IMR-90 (cell line): ENCODE measurements at regions not wholly inside any gene's neighbourhood (a gene's known extent, or its start where the extent isn't known, plus 50 kb on each side); places are given as distances from the start of the nearest gene placed in this dataset.

ENCODE experiments used
- ATAC-seq: fragments of 200-7000 bp; cut with Tn5 transposase; 2 replicates; pipeline ENCODE4 v1.9.1; 2020; ENCODE audit warnings: low read depth, mild to moderate bottlenecking, moderate library complexity
- BruUV-seq: library from RNA; stranded (reverse); fragments of 400-500 nt; replicated peaks from 2 replicates; lab custom pipeline; 2021; lab: Mats Ljungman, UMichigan
- CTCF ChIA-PET: fragments of 300-600 bp; formaldehyde crosslinking; extraction: SDS; loops from one replicate; lab custom pipeline; 2021; ENCODE audit warnings: antibody characterized with exemption; lab: Yijun Ruan, JAX
- POLR2A ChIA-PET: fragments of 300-600 bp; sonication (Branson Sonifier 250); formaldehyde crosslinking; loops from one replicate; lab custom pipeline; 2022; ENCODE audit warnings: antibody characterized with exemption; ENCODE audit not compliant: unreplicated experiment; lab: Charles Lee
- DNase-seq: peaks from one replicate; pipeline ENCODE4 v3.0.0; 2013
- H2AFZ ChIP-seq: replicated peaks from 2 replicates; pipeline ENCODE3; 2013; ENCODE audit warnings: low read length, mild to moderate bottlenecking; ENCODE audit not compliant: poor library complexity
- H2AK5ac ChIP-seq: 2 replicates; pipeline ENCODE4 v1.6.1; 2013; ENCODE audit warnings: low read depth, low read length, inconsistent platforms
- H2AK9ac ChIP-seq: replicated peaks from 2 replicates; pipeline ENCODE3; 2013; ENCODE audit warnings: mild to moderate bottlenecking, low read depth, low read length, moderate library complexity; ENCODE audit not compliant: poor library complexity
- H2BK120ac ChIP-seq: 2 replicates; pipeline ENCODE4 v1.6.1; 2013; ENCODE audit warnings: low read depth, low read length, inconsistent platforms
- H2BK15ac ChIP-seq: 3 replicates; pipeline ENCODE4 v1.6.1; 2013; ENCODE audit warnings: low read depth, low read length, inconsistent platforms
- H2BK20ac ChIP-seq: 2 replicates; pipeline ENCODE4 v1.6.1; 2013; ENCODE audit warnings: low read depth, mild to moderate bottlenecking, inconsistent platforms, low read length, moderate library complexity
- H2BK5ac ChIP-seq: 2 replicates; pipeline ENCODE4 v1.6.1; 2013; ENCODE audit warnings: mild to moderate bottlenecking, low read depth, low read length, inconsistent platforms; ENCODE audit not compliant: poor library complexity, severe bottlenecking
- H3K14ac ChIP-seq: replicated peaks from 2 replicates; pipeline ENCODE4 v1.6.1; 2013; ENCODE audit warnings: low read depth, low read length, inconsistent platforms
- H3K18ac ChIP-seq: 2 replicates; pipeline ENCODE4 v1.6.1; 2013; ENCODE audit warnings: low read depth, low read length, control low read depth
- H3K23ac ChIP-seq: 2 replicates; pipeline ENCODE4 v1.6.1; 2013; ENCODE audit warnings: low read depth, low read length, inconsistent platforms
- H3K27ac ChIP-seq: 2 replicates; pipeline ENCODE4 v1.5.1; 2013; ENCODE audit warnings: mild to moderate bottlenecking, control low read depth, low read length; ENCODE audit not compliant: insufficient read depth
- H3K27me3 ChIP-seq: 2 replicates; pipeline ENCODE4 v1.6.1; 2013; ENCODE audit warnings: low read length; ENCODE audit not compliant: control insufficient read depth, insufficient read depth
- H3K36me3 ChIP-seq: 2 replicates; pipeline ENCODE4 v1.6.1; 2013; ENCODE audit warnings: low read length, mixed read lengths; ENCODE audit not compliant: control insufficient read depth, insufficient read depth
- H3K4ac ChIP-seq: 2 replicates; pipeline ENCODE4 v1.6.1; 2013; ENCODE audit warnings: low read depth, low read length, inconsistent platforms
- H3K4me1 ChIP-seq: 2 replicates; pipeline ENCODE4 v1.6.1; 2013; ENCODE audit warnings: low read length, mixed read lengths; ENCODE audit not compliant: control insufficient read depth, insufficient read depth
- H3K4me2 ChIP-seq: 2 replicates; pipeline ENCODE4 v1.6.1; 2013; ENCODE audit warnings: low read depth, mild to moderate bottlenecking, control low read depth, low read length, moderate library complexity
- H3K4me3 ChIP-seq: 2 replicates; pipeline ENCODE4 v1.5.1; 2013; ENCODE audit warnings: low read depth, mild to moderate bottlenecking, control low read depth, low read length, moderate library complexity; ENCODE audit not compliant: insufficient read depth
- H3K56ac ChIP-seq: 2 replicates; pipeline ENCODE4 v1.6.1; 2013; ENCODE audit warnings: low read length, inconsistent platforms; ENCODE audit not compliant: insufficient read depth; ENCODE audit errors: extremely low read depth
- H3K79me1 ChIP-seq, 2 experiments: 2 replicates each; pipeline ENCODE4 v1.6.1; 2013; ENCODE audit warnings: low read length in 2 of 2, inconsistent platforms in 1 of 2, low read depth in 1 of 2
- H3K9ac ChIP-seq: 2 replicates; pipeline ENCODE4 v1.6.1; 2013; ENCODE audit warnings: low read depth, low read length, control low read depth
- H3K9me1 ChIP-seq: 2 replicates; pipeline ENCODE4 v1.6.1; 2013; ENCODE audit warnings: low read length, inconsistent platforms; ENCODE audit not compliant: insufficient read depth
- H3K9me3 ChIP-seq: 2 replicates; pipeline ENCODE4 v1.6.1; 2013; ENCODE audit warnings: low read length; ENCODE audit not compliant: control insufficient read depth, insufficient read depth
- H4K20me1 ChIP-seq: 2 replicates; pipeline ENCODE4 v1.6.1; 2013; ENCODE audit warnings: low read length, inconsistent platforms; ENCODE audit not compliant: insufficient read depth
- H4K5ac ChIP-seq: 2 replicates; pipeline ENCODE4 v1.6.1; 2013; ENCODE audit warnings: mild to moderate bottlenecking, low read depth, low read length, control low read depth
- H4K8ac ChIP-seq, 2 experiments: 2 replicates each; pipeline ENCODE4 v1.6.1; 2013; ENCODE audit warnings: low read depth in 2 of 2, low read length in 2 of 2, control low read depth in 1 of 2, inconsistent platforms in 1 of 2
- H4K91ac ChIP-seq: 2 replicates; pipeline ENCODE4 v1.6.1; 2013; ENCODE audit warnings: low read depth, low read length, inconsistent platforms; ENCODE audit not compliant: insufficient read depth
- MAZ ChIP-seq: IDR thresholded peaks from 2 replicates; pipeline ENCODE4 v1.6.1; 2012; ENCODE audit warnings: low read depth, mild to moderate bottlenecking, low read length, improper control_type of control experiment, moderate library complexity, borderline replicate concordance
- RAD21 ChIP-seq: IDR thresholded peaks from 2 replicates; pipeline ENCODE4 v1.6.1; 2012; ENCODE audit warnings: low read length, improper control_type of control experiment
- WGBS, 2 experiments: methylation state at CpG; one replicate each; pipeline versions ENCODE4 v1.1.5 to v1.1.7; 2013; ENCODE audit warnings: missing lambda C conversion rate in 2 of 2; ENCODE audit not compliant: insufficient read length in 1 of 2; ENCODE audit errors: extremely low coverage in 2 of 2; 5-methylcytosine and 5-hydroxymethylcytosine counted together
- dilution Hi-C: fragments of 300-500 bp; cut with HindIII; formaldehyde crosslinking; loops from one replicate; pipeline ENCODE4 v1.14.3; 2018; ENCODE audit warnings: low sequenced_read_pairs; ENCODE audit not compliant: unreplicated experiment
- in situ Hi-C: fragments of 300-500 bp; cut with MboI; formaldehyde crosslinking; loops from 3 replicates; pipeline ENCODE4 v1.14.3; 2019; ENCODE audit warnings: low sequenced_read_pairs, inconsistent platforms, mixed read lengths
- intact Hi-C: fragments of 100-400 bp; cut with micrococcal nuclease; formaldehyde crosslinking; loops from 2 replicates; pipeline ENCODE4 v1.10.0; 2022

DNA sequence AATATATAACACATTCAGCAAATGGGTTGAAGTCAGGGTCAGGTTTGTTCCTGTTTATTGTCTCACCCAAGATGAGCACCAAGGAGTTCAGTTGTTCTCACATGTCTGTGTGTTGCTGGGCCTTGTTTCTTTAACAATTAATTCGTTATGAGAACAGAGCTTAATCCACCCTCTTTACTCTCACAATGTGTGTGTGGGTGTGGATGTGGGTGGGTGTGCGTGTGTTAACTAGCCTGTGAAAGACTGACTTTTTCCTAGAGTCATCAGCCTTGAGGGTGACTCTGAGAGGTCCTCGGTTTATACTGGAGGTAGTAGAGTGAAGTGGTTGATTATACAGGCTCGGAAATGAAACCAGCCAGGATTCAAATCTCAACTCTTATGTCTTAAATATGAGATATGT lies 672.1 kb downstream of the MAFB start:
- Histone ChIP-seq H3K4me1 (no peaks in the 10 kb centered on the region), H3K14ac (no peak overlapping the region), H2BK20ac (no peak overlapping the region), H3K4me2 (no peak overlapping the region), H4K5ac (no peak overlapping the region), H2AK5ac (no peak overlapping the region), H2BK5ac (no peak overlapping the region), H3K18ac (no peak overlapping the region), H2AK9ac (no peak overlapping the region), H4K20me1 (no peaks in the 10 kb centered on the region), H3K27me3 (no peaks in the 10 kb centered on the region), H3K4ac (no peak overlapping the region), H4K91ac (no peak overlapping the region), H3K9ac (no peak overlapping the region), H3K9me3 (no peaks in the 10 kb centered on the region), H3K79me1 (no peaks in the 10 kb centered on the region), H2BK15ac (no peak overlapping the region), H4K8ac (no peak overlapping the region), H3K27ac (no peak overlapping the region), H3K36me3 (no peaks in the 10 kb centered on the region), H2BK120ac (no peak overlapping the region), H3K23ac (no peak overlapping the region), H3K56ac (no peak overlapping the region), H3K4me3 (no peak overlapping the region), H2AFZ (no peak overlapping the region), H3K9me1 (no peaks in the 10 kb centered on the region)
- intact Hi-C loops: no loop called here
- no TSS peak for BruUV-seq
- ATAC-seq (no peak), DNase-seq (no peak)
- CTCF ChIA-PET: no interaction called here
- dilution Hi-C loops: no loop called here
- in situ Hi-C loops: no loop called here
- no peak for TF ChIP-seq MAZ
- no peak for TF ChIP-seq RAD21
- whole genome bisulfite sequencing, 2 experiments: no CpG with 5 or more reads among the region's 4 CpGs
- POLR2A ChIA-PET: no interaction called here
